K562 (cell line): ENCODE measurements at regions not wholly inside any gene's neighbourhood (a gene's known extent, or its start where the extent isn't known, plus 50 kb on each side); places are given as distances from the start of the nearest gene placed in this dataset.

Source experiments
- ATAC-seq: fragments of 200-7000 bp; cut with Tn5 transposase; 3 replicates; pipeline ENCODE4 v1.9.1; 2020; ENCODE audit warnings: moderate library complexity
- BruUV-seq: library from RNA; stranded (reverse); fragments of 400-500 nt; replicated peaks from 2 replicates; lab custom pipeline; 2021; lab: Mats Ljungman, UMichigan
- CTCF ChIA-PET: fragments of 300-600 bp; formaldehyde crosslinking; extraction: SDS; loops from one replicate; lab custom pipeline; 2021; ENCODE audit warnings: low intra/inter-chr PET ratio; lab: Yijun Ruan, JAX
- POLR2A ChIA-PET: fragments of 300-600, 350-650 bp; sonication (Branson Sonifier 250); formaldehyde crosslinking; extraction: SDS; loops from one replicate; lab custom pipeline; 2021; ENCODE audit warnings: antibody characterized with exemption, inconsistent platforms; lab: Yijun Ruan, JAX
- DNase-seq, 4 experiments: peaks; one replicate each; pipeline versions ENCODE4 v3.0.0 to v3.0.0-alpha.2; 2011 to 2018; ENCODE audit warnings: low spot score in 3 of 4, mixed read lengths in 3 of 4; ENCODE audit errors: extremely low read depth in 1 of 4
- FAIRE-seq: peaks from 2 replicates; lab custom pipeline; 2011; peaks lifted over from hg19 to GRCh38; lab: Jason Lieb, UNC
- H2AFZ ChIP-seq: 2 replicates; pipeline ENCODE4 v1.6.0; 2011; ENCODE audit warnings: low read depth, low read length, control low read depth, inconsistent platforms
- H3K27ac ChIP-seq: fragments of 200-600 bp; 3 replicates; pipeline ENCODE4 v1.8.0; 2011; ENCODE audit warnings: low read depth, mild to moderate bottlenecking, control low read depth, inconsistent platforms, low read length, moderate library complexity, mixed read lengths; ENCODE audit errors: extremely low read depth
- H3K27me3 ChIP-seq, 2 experiments: fragments of 300-600 bp in 1 of 2; 2 replicates in 1 of 2; 3 replicates in 1 of 2; pipeline versions ENCODE4 v1.6.0 to v1.8.0; 2011; ENCODE audit warnings: inconsistent platforms in 2 of 2, low read length in 2 of 2, mild to moderate bottlenecking in 1 of 2, mixed read lengths in 1 of 2, moderate library complexity in 1 of 2; ENCODE audit not compliant: control insufficient read depth in 2 of 2, insufficient read depth in 2 of 2
- H3K36me3 ChIP-seq: fragments of 300-600 bp; 3 replicates; pipeline ENCODE4 v1.8.0; 2011; ENCODE audit warnings: mild to moderate bottlenecking, low read length, inconsistent platforms; ENCODE audit not compliant: control insufficient read depth, insufficient read depth
- H3K4me1 ChIP-seq, 2 experiments: fragments of 200-600 bp in 1 of 2; replicated peaks in 1 of 2; 2 replicates in 1 of 2; 3 replicates in 1 of 2; pipeline versions ENCODE4 v1.5.1 to v1.8.0; 2011; ENCODE audit warnings: inconsistent platforms in 2 of 2, low read length in 2 of 2, mild to moderate bottlenecking in 1 of 2, mixed read lengths in 1 of 2, moderate library complexity in 1 of 2; ENCODE audit not compliant: control insufficient read depth in 2 of 2, insufficient read depth in 2 of 2
- H3K4me2 ChIP-seq: 2 replicates; pipeline ENCODE4 v1.6.1; 2011; ENCODE audit warnings: low read length, control low read depth, inconsistent platforms, mixed read lengths; ENCODE audit not compliant: insufficient read depth
- H3K4me3 ChIP-seq: fragments of 200-600 bp; sonication (generic), shearing (Covaris generic); 2 replicates; pipeline ENCODE4 v1.5.1; 2016; ENCODE audit warnings: control low read depth, inconsistent platforms
- H3K79me2 ChIP-seq: fragments of 200-600 bp; 3 replicates; pipeline ENCODE4 v1.8.0; 2011; ENCODE audit warnings: low read length, inconsistent platforms; ENCODE audit not compliant: control insufficient read depth, insufficient read depth
- H3K9ac ChIP-seq, 2 experiments: 2 replicates each; pipeline versions ENCODE4 v1.6.0 to v1.6.1; 2011; ENCODE audit warnings: low read depth in 2 of 2, low read length in 2 of 2, control low read depth in 1 of 2, inconsistent platforms in 1 of 2, mild to moderate bottlenecking in 1 of 2, mixed read lengths in 1 of 2; ENCODE audit not compliant: insufficient read depth in 1 of 2
- H3K9me1 ChIP-seq: one replicate; pipeline ENCODE4 v1.6.0; 2011; ENCODE audit warnings: inconsistent platforms, mild to moderate bottlenecking, low read length, moderate library complexity; ENCODE audit not compliant: control insufficient read depth, insufficient read depth
- H3K9me3 ChIP-seq: replicated peaks from 2 replicates; pipeline ENCODE4 v1.5.1; 2011; ENCODE audit warnings: low read depth, low read length, inconsistent platforms; ENCODE audit not compliant: control insufficient read depth, insufficient read depth
- H4K20me1 ChIP-seq: replicated peaks from 2 replicates; pipeline ENCODE4 v1.6.1; 2011; ENCODE audit warnings: low read length, inconsistent platforms, mixed read lengths; ENCODE audit not compliant: control insufficient read depth, insufficient read depth
- MTA3 ChIP-seq: fragments of 450-650 bp; formaldehyde crosslinking; IDR thresholded peaks from 2 replicates; pipeline ENCODE4 v1.6.1; 2017; ENCODE audit warnings: mild to moderate bottlenecking, borderline replicate concordance
- TRIM28 ChIP-seq: fragments of 450-650 bp; IDR thresholded peaks from 2 replicates; pipeline ENCODE4 v1.6.1; 2017
- U2AF1 ChIP-seq: fragments of 200-400 bp; formaldehyde crosslinking; optimal IDR thresholded peaks from 2 replicates; pipeline ENCODE3; 2017; ENCODE audit warnings: mild to moderate bottlenecking, low read depth, low read length, moderate library complexity
- ZNF311 ChIP-seq: fragments of 250-450 bp; sonication (Bioruptor Pico); IDR thresholded peaks from 2 replicates; pipeline ENCODE4 v1.4.0; 2020; ENCODE audit warnings: mild to moderate bottlenecking, moderate library complexity
- WGBS: fragments of 100-300 bp; shearing (Covaris generic); methylation state at CpG from one replicate; pipeline ENCODE4 v1.1.6; 2016; ENCODE audit warnings: low coverage, mixed read lengths; ENCODE audit not compliant: insufficient coverage; ENCODE audit errors: missing lambda C conversion rate; 5-methylcytosine and 5-hydroxymethylcytosine counted together
- in situ Hi-C: fragments of 300-500 bp; cut with MboI; formaldehyde crosslinking; loops from 4 replicates; pipeline ENCODE4 v1.15.0; 2018; ENCODE audit warnings: inconsistent platforms, mixed read lengths
- intact Hi-C: fragments of 100-400 bp; cut with micrococcal nuclease; formaldehyde crosslinking; loops from 2 replicates; pipeline ENCODE4 v1.14.2; 2022
- TF ChIP-seq, protein P1 (sequence below): sonication (generic); formaldehyde crosslinking; IDR thresholded peaks from 2 replicates; pipeline ENCODE4 v1.8.1; 2023; ENCODE audit warnings: mild to moderate bottlenecking, missing genetic modification reagents
- TF ChIP-seq, protein P2 (sequence below): fragments of 250-450 bp; sonication (Bioruptor Pico); IDR thresholded peaks from 2 replicates; pipeline ENCODE4 v1.6.1; 2021; ENCODE audit warnings: mild to moderate bottlenecking
- TF ChIP-seq, protein P3 (sequence below): sonication (generic); formaldehyde crosslinking; IDR thresholded peaks from 2 replicates; pipeline ENCODE4 v1.8.1; 2022; ENCODE audit warnings: missing genetic modification reagents
- TF ChIP-seq, protein P4 (sequence below): sonication (generic); formaldehyde crosslinking; IDR thresholded peaks from 2 replicates; pipeline ENCODE4 v1.8.0; 2023; ENCODE audit warnings: missing genetic modification reagents, mild to moderate bottlenecking, borderline replicate concordance
- TF ChIP-seq, protein P5 (sequence below): fragments of 450-650 bp; formaldehyde crosslinking; IDR thresholded peaks from 2 replicates; pipeline ENCODE4 v1.4.0; 2020; ENCODE audit warnings: mild to moderate bottlenecking, moderate library complexity
- TF ChIP-seq, protein P6 (sequence below): sonication (generic); formaldehyde crosslinking; IDR thresholded peaks from 2 replicates; pipeline ENCODE4 v1.8.1; 2023; ENCODE audit warnings: mild to moderate bottlenecking, missing genetic modification reagents

DNA sequence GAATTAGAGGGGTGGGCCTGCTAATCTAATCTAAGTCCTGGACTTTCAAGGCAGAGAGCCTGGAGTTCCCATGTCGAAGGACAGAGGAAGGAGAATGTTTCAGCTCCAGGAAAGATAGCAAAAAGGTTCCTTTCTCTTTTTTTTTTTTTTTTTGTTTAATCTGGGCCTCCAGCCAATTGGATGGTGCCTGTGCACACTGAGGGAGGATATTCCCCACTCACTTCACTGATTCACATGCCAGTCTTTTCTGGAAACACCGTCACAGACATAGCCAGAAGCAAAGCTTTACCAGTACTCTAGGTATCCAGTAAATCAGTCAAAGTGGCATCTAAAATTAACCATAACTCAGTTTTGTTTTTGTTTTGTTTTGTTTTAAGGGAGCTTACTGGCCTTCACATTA lies 721.1 kb downstream of the TENT5A start:
- no peak overlapping the region for H3K4me3 ChIP-seq
- WGBS = 0% methylated on average over 1 of the region's 2 CpGs
- no peak for DNase-seq
- H4K20me1 ChIP-seq = no peaks in the 10 kb centered on the region
- no peaks in the 10 kb centered on the region for H3K4me1 ChIP-seq
- ATAC-seq = no peak
- CTCF ChIA-PET = no interaction called here
- in situ Hi-C loops = no loop called here
- POLR2A ChIA-PET = no interaction called here
- no peaks in the 10 kb centered on the region for H3K36me3 ChIP-seq
- H3K27ac ChIP-seq = no peak overlapping the region
- H3K9me3 ChIP-seq = 0 out of 2 replicates have a peak, but pooled peaks cover 2% of the 10 kb centered on the region
- no peaks in the 10 kb centered on the region for H3K9me1 ChIP-seq
- no peak overlapping the region for H3K9ac ChIP-seq
- no peaks in the 10 kb centered on the region for H3K79me2 ChIP-seq
- no peaks in the 10 kb centered on the region for H3K27me3 ChIP-seq
- H3K4me2 ChIP-seq = no peak overlapping the region
- FAIRE-seq = peak; percentile 19
- H2AFZ ChIP-seq = no peak overlapping the region
- intact Hi-C loops = no loop called here
- no TSS peak for BruUV-seq
- TF ChIP-seq, protein P1, sequence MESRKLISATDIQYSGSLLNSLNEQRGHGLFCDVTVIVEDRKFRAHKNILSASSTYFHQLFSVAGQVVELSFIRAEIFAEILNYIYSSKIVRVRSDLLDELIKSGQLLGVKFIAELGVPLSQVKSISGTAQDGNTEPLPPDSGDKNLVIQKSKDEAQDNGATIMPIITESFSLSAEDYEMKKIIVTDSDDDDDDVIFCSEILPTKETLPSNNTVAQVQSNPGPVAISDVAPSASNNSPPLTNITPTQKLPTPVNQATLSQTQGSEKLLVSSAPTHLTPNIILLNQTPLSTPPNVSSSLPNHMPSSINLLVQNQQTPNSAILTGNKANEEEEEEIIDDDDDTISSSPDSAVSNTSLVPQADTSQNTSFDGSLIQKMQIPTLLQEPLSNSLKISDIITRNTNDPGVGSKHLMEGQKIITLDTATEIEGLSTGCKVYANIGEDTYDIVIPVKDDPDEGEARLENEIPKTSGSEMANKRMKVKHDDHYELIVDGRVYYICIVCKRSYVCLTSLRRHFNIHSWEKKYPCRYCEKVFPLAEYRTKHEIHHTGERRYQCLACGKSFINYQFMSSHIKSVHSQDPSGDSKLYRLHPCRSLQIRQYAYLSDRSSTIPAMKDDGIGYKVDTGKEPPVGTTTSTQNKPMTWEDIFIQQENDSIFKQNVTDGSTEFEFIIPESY = no peak
- TF ChIP-seq MTA3 (no peak), ZNF311 (CRISPR knock-in tag) (no peak), U2AF1 (no peak), TRIM28 (no peak)
- TF ChIP-seq, protein P2, sequence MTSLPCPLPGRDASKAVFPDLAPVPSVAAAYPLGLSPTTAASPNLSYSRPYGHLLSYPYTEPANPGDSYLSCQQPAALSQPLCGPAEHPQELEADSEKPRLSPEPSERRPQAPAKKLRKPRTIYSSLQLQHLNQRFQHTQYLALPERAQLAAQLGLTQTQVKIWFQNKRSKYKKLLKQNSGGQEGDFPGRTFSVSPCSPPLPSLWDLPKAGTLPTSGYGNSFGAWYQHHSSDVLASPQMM (CRISPR knock-in tag) = no peak
- TF ChIP-seq, protein P3, sequence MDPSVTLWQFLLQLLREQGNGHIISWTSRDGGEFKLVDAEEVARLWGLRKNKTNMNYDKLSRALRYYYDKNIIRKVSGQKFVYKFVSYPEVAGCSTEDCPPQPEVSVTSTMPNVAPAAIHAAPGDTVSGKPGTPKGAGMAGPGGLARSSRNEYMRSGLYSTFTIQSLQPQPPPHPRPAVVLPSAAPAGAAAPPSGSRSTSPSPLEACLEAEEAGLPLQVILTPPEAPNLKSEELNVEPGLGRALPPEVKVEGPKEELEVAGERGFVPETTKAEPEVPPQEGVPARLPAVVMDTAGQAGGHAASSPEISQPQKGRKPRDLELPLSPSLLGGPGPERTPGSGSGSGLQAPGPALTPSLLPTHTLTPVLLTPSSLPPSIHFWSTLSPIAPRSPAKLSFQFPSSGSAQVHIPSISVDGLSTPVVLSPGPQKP = no peak
- TF ChIP-seq, protein P4, sequence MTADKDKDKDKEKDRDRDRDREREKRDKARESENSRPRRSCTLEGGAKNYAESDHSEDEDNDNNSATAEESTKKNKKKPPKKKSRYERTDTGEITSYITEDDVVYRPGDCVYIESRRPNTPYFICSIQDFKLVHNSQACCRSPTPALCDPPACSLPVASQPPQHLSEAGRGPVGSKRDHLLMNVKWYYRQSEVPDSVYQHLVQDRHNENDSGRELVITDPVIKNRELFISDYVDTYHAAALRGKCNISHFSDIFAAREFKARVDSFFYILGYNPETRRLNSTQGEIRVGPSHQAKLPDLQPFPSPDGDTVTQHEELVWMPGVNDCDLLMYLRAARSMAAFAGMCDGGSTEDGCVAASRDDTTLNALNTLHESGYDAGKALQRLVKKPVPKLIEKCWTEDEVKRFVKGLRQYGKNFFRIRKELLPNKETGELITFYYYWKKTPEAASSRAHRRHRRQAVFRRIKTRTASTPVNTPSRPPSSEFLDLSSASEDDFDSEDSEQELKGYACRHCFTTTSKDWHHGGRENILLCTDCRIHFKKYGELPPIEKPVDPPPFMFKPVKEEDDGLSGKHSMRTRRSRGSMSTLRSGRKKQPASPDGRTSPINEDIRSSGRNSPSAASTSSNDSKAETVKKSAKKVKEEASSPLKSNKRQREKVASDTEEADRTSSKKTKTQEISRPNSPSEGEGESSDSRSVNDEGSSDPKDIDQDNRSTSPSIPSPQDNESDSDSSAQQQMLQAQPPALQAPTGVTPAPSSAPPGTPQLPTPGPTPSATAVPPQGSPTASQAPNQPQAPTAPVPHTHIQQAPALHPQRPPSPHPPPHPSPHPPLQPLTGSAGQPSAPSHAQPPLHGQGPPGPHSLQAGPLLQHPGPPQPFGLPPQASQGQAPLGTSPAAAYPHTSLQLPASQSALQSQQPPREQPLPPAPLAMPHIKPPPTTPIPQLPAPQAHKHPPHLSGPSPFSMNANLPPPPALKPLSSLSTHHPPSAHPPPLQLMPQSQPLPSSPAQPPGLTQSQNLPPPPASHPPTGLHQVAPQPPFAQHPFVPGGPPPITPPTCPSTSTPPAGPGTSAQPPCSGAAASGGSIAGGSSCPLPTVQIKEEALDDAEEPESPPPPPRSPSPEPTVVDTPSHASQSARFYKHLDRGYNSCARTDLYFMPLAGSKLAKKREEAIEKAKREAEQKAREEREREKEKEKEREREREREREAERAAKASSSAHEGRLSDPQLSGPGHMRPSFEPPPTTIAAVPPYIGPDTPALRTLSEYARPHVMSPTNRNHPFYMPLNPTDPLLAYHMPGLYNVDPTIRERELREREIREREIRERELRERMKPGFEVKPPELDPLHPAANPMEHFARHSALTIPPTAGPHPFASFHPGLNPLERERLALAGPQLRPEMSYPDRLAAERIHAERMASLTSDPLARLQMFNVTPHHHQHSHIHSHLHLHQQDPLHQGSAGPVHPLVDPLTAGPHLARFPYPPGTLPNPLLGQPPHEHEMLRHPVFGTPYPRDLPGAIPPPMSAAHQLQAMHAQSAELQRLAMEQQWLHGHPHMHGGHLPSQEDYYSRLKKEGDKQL (CRISPR knock-in tag) = no peak
- TF ChIP-seq, protein P5, sequence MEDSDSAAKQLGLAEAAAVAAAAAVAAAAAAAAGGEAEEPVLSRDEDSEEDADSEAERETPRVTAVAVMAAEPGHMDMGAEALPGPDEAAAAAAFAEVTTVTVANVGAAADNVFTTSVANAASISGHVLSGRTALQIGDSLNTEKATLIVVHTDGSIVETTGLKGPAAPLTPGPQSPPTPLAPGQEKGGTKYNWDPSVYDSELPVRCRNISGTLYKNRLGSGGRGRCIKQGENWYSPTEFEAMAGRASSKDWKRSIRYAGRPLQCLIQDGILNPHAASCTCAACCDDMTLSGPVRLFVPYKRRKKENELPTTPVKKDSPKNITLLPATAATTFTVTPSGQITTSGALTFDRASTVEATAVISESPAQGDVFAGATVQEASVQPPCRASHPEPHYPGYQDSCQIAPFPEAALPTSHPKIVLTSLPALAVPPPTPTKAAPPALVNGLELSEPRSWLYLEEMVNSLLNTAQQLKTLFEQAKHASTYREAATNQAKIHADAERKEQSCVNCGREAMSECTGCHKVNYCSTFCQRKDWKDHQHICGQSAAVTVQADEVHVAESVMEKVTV (CRISPR knock-in tag) = no peak
- TF ChIP-seq, protein P6, sequence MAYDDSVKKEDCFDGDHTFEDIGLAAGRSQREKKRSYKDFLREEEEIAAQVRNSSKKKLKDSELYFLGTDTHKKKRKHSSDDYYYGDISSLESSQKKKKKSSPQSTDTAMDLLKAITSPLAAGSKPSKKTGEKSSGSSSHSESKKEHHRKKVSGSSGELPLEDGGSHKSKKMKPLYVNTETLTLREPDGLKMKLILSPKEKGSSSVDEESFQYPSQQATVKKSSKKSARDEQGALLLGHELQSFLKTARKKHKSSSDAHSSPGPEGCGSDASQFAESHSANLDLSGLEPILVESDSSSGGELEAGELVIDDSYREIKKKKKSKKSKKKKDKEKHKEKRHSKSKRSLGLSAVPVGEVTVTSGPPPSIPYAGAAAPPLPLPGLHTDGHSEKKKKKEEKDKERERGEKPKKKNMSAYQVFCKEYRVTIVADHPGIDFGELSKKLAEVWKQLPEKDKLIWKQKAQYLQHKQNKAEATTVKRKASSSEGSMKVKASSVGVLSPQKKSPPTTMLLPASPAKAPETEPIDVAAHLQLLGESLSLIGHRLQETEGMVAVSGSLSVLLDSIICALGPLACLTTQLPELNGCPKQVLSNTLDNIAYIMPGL (CRISPR knock-in tag) = no peak
